ENCODE measurements at regions not wholly inside any gene's neighbourhood (a gene's known extent, or its start where the extent isn't known, plus 50 kb on each side); places are given as distances from the start of the nearest gene placed in this dataset.

- no peaks in the 10 kb centered on the region for H3K9me3 ChIP-seq (ENCODE audit: control insufficient read depth, low read length)
- no peaks in the 10 kb centered on the region for H3K27me3 ChIP-seq (ENCODE audit: control insufficient read depth, insufficient read depth, low read length, poor library complexity, severe bottlenecking)
- whole genome bisulfite sequencing, 2 experiments (ENCODE audit: insufficient coverage in 1 of 2, insufficient read length in 1 of 2): 97% methylated on average over 2 of the region's 2 CpGs; no CpG with 5 or more reads in 1 of the 2 experiments
- Mint-ChIP-seq H3K9me3 (no peaks in the 10 kb centered on the region), H3K27ac (no peak overlapping the region), H3K36me3 (ENCODE audit: low read depth) (no peaks in the 10 kb centered on the region), H3K4me3 (no peak overlapping the region), H3K4me1 (peaks cover 10% of the 10 kb centered on the region), H3K27me3 (ENCODE audit: insufficient read depth) (peaks cover 10% of the 10 kb centered on the region)
- TF ChIP-seq CTCF (conservative IDR thresholded peaks at IDR 0.05): no peak
- H3K9ac ChIP-seq (ENCODE audit: extremely low read depth, low read length, poor library complexity, severe bottlenecking): no peak overlapping the region
- H3K4me3 ChIP-seq (ENCODE audit: low read length): no peak overlapping the region
- no peaks in the 10 kb centered on the region for H3K36me3 ChIP-seq (ENCODE audit: control insufficient read depth, insufficient read depth, low read length)
- peaks cover 4% of the 10 kb centered on the region for H3K4me1 ChIP-seq (ENCODE audit: control insufficient read depth, insufficient read depth, low read length)
- DNase-seq: no peak
- H3K27ac ChIP-seq (ENCODE audit: low read depth, low read length): no peak overlapping the region
Measured at GRCh38 chr13:95471960-95472359, 80.6 kb upstream of the CLDN10 start.

GRCh38 chr13:95474992-95475391 lies 77.5 kb upstream of the CLDN10 start:
- H3K9me3 Mint-ChIP-seq: no peaks in the 10 kb centered on the region
- WGBS, 2 experiments (ENCODE audit: insufficient coverage in 1 of 2, insufficient read length in 1 of 2): 64% methylated on average over 3 of the region's 3 CpGs; no CpG with 5 or more reads in 1 of the 2 experiments
- H3K9ac ChIP-seq (ENCODE audit: extremely low read depth, low read length, poor library complexity, severe bottlenecking): no peak overlapping the region
- no peaks in the 10 kb centered on the region for H3K9me3 ChIP-seq (ENCODE audit: control insufficient read depth, low read length)
- no peak overlapping the region for H3K4me3 Mint-ChIP-seq
- peaks cover 12% of the 10 kb centered on the region for H3K4me1 Mint-ChIP-seq
- no peak overlapping the region for H3K27ac Mint-ChIP-seq
- no peaks in the 10 kb centered on the region for H3K36me3 Mint-ChIP-seq (ENCODE audit: low read depth)
- peaks cover 21% of the 10 kb centered on the region for H3K27me3 Mint-ChIP-seq (ENCODE audit: insufficient read depth)
- H3K36me3 ChIP-seq (ENCODE audit: control insufficient read depth, insufficient read depth, low read length): no peaks in the 10 kb centered on the region
- H3K4me3 ChIP-seq (ENCODE audit: low read length): no peak overlapping the region
- no peak for DNase-seq
- H3K27me3 ChIP-seq (ENCODE audit: control insufficient read depth, insufficient read depth, low read length, poor library complexity, severe bottlenecking): no peaks in the 10 kb centered on the region
- TF ChIP-seq CTCF (conservative IDR thresholded peaks at IDR 0.05): peak; percentile 60
- no peak overlapping the region for H3K27ac ChIP-seq (ENCODE audit: low read depth, low read length)
- peaks cover 7% of the 10 kb centered on the region for H3K4me1 ChIP-seq (ENCODE audit: control insufficient read depth, insufficient read depth, low read length)

- Mint-ChIP-seq H3K9me3 (no peaks in the 10 kb centered on the region), H3K27me3 (ENCODE audit: insufficient read depth) (peaks cover 21% of the 10 kb centered on the region)
- 79 to 91% methylated on average over 6 of the region's 6 CpGs for WGBS, 2 experiments (ENCODE audit: insufficient coverage in 1 of 2, insufficient read length in 1 of 2)
Measured at GRCh38 chr13:95477187-95477586, 75.3 kb upstream of the CLDN10 start.

More at GRCh38 chr13:95477187-95477586, 75.3 kb upstream of the CLDN10 start:
- no peak for TF ChIP-seq CTCF (conservative IDR thresholded peaks at IDR 0.05)
- no peak overlapping the region for H3K9ac ChIP-seq (ENCODE audit: extremely low read depth, low read length, poor library complexity, severe bottlenecking)
- H3K36me3 ChIP-seq (ENCODE audit: control insufficient read depth, insufficient read depth, low read length): no peaks in the 10 kb centered on the region
- H3K4me3 Mint-ChIP-seq: no peak overlapping the region
- H3K27me3 ChIP-seq (ENCODE audit: control insufficient read depth, insufficient read depth, low read length, poor library complexity, severe bottlenecking): no peaks in the 10 kb centered on the region
- no peaks in the 10 kb centered on the region for H3K9me3 ChIP-seq (ENCODE audit: control insufficient read depth, low read length)
- H3K36me3 Mint-ChIP-seq (ENCODE audit: low read depth): no peaks in the 10 kb centered on the region
- no peak for DNase-seq
- H3K4me1 Mint-ChIP-seq: peaks cover 12% of the 10 kb centered on the region
- H3K27ac Mint-ChIP-seq: no peak overlapping the region
- H3K27ac ChIP-seq (ENCODE audit: low read depth, low read length): no peak overlapping the region
- peaks cover 7% of the 10 kb centered on the region for H3K4me1 ChIP-seq (ENCODE audit: control insufficient read depth, insufficient read depth, low read length)
- no peak overlapping the region for H3K4me3 ChIP-seq (ENCODE audit: low read length)
